HepG2 (cell line): ENCODE measurements at regions not wholly inside any gene's neighbourhood (a gene's known extent, or its start where the extent isn't known, plus 50 kb on each side); places are given as distances from the start of the nearest gene placed in this dataset.

ENCODE experiments used
- AKNA ChIP-seq: sonication (generic); formaldehyde crosslinking; IDR thresholded peaks from 2 replicates; pipeline ENCODE4 v1.4.0; 2020; ENCODE audit warnings: missing genetic modification reagents, borderline replicate concordance
- CCAR2 ChIP-seq: fragments of 200-400 bp; formaldehyde crosslinking; optimal IDR thresholded peaks from 2 replicates; pipeline ENCODE3; 2018; ENCODE audit warnings: low read depth, mild to moderate bottlenecking, low read length, moderate library complexity
- KLF12 ChIP-seq: sonication (generic); formaldehyde crosslinking; IDR thresholded peaks from 2 replicates; pipeline ENCODE4 v1.4.0; 2020; ENCODE audit warnings: missing genetic modification reagents, borderline replicate concordance
- MYC ChIP-seq: sonication (generic); formaldehyde crosslinking; IDR thresholded peaks from 2 replicates; pipeline ENCODE4 v1.9.0; 2021; ENCODE audit warnings: missing genetic modification reagents, borderline replicate concordance
- RFXAP ChIP-seq: sonication (generic); formaldehyde crosslinking; IDR thresholded peaks from 2 replicates; pipeline ENCODE4 v1.4.0; 2020; ENCODE audit warnings: missing genetic modification reagents, borderline replicate concordance
- RNF219 ChIP-seq: sonication (generic); formaldehyde crosslinking; IDR thresholded peaks from 2 replicates; pipeline ENCODE4 v1.5.0; 2020; ENCODE audit warnings: mild to moderate bottlenecking, missing genetic modification reagents
- TARDBP ChIP-seq: sonication (generic); formaldehyde crosslinking; IDR thresholded peaks from 2 replicates; pipeline ENCODE4 v1.8.0; 2022; ENCODE audit warnings: mild to moderate bottlenecking, missing genetic modification reagents
- ZBTB40 ChIP-seq, 2 experiments: fragments of 450-650 bp in 1 of 2; sonication (generic) in 1 of 2; formaldehyde crosslinking in 1 of 2; IDR thresholded peaks; 2 replicates each; pipeline versions ENCODE4 v1.6.1 to v1.8.0; 2016 to 2022; ENCODE audit warnings: antibody characterized with exemption in 1 of 2, mild to moderate bottlenecking in 1 of 2, missing genetic modification reagents in 1 of 2
- ZNF136 ChIP-seq: sonication (generic); formaldehyde crosslinking; IDR thresholded peaks from 2 replicates; pipeline ENCODE4 v1.8.1; 2022; ENCODE audit warnings: low read depth, mild to moderate bottlenecking, moderate library complexity, missing genetic modification reagents
- ZNF552 ChIP-seq: sonication (generic); formaldehyde crosslinking; IDR thresholded peaks from 2 replicates; pipeline ENCODE4 v1.9.0; 2022; ENCODE audit warnings: missing genetic modification reagents, mild to moderate bottlenecking, borderline replicate concordance
- ZNF740 ChIP-seq: sonication (generic); formaldehyde crosslinking; IDR thresholded peaks from 2 replicates; pipeline ENCODE4 v1.4.0; 2020; ENCODE audit warnings: missing genetic modification reagents
- ZNF781 ChIP-seq: sonication (generic); formaldehyde crosslinking; IDR thresholded peaks from 2 replicates; pipeline ENCODE4 v1.5.1; 2020; ENCODE audit warnings: borderline replicate concordance, mild to moderate bottlenecking, missing genetic modification reagents; ENCODE audit errors: not compliant biosample characterization

- TF ChIP-seq AKNA (CRISPR knock-in tag), result no peak
- no peak for TF ChIP-seq CCAR2
- no peak for TF ChIP-seq ZNF781
- no peak for TF ChIP-seq RNF219 (CRISPR knock-in tag)
- no peak for TF ChIP-seq RFXAP (CRISPR knock-in tag)
- TF ChIP-seq TARDBP (CRISPR knock-in tag), result no peak
- TF ChIP-seq ZNF740 (CRISPR knock-in tag), result no peak
- TF ChIP-seq ZNF136 (CRISPR knock-in tag), result no peak
- TF ChIP-seq ZBTB40 (IDR thresholded peaks at IDR 0.05), result no peak
- no peak for TF ChIP-seq ZBTB40 (CRISPR knock-in tag; IDR thresholded peaks at IDR 0.05)
- no peak for TF ChIP-seq MYC (CRISPR knock-in tag)
- TF ChIP-seq ZNF552, result no peak
- TF ChIP-seq KLF12, result no peak
Observed at GRCh38 chr14:61112506-61112905, 131.5 kb downstream of the SLC38A6 start (continued).
